ENCODE measurements at regions not wholly inside any gene's neighbourhood (a gene's known extent, or its start where the extent isn't known, plus 50 kb on each side); places are given as distances from the start of the nearest gene placed in this dataset.

DNA sequence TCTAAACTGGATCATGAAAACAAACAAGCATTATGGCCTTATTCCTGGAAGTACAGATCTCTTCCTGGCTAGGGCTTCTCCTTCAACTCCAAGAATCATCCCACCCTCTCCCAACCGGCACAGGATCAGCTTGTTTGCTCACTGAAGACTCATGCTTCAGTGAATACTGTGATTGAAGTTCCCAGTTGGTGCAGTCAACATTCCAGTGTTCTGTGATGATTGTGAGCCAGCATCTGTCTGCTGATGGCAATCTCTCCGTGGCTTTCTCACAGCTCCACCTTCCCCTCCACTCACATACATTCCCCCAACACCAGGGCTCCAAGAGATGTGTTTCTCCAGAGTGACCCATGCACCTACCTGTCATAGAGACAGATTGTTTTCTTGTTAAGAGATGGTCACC lies 421.3 kb upstream of the BTBD3 start:
- TF ChIP-seq, protein P1, sequence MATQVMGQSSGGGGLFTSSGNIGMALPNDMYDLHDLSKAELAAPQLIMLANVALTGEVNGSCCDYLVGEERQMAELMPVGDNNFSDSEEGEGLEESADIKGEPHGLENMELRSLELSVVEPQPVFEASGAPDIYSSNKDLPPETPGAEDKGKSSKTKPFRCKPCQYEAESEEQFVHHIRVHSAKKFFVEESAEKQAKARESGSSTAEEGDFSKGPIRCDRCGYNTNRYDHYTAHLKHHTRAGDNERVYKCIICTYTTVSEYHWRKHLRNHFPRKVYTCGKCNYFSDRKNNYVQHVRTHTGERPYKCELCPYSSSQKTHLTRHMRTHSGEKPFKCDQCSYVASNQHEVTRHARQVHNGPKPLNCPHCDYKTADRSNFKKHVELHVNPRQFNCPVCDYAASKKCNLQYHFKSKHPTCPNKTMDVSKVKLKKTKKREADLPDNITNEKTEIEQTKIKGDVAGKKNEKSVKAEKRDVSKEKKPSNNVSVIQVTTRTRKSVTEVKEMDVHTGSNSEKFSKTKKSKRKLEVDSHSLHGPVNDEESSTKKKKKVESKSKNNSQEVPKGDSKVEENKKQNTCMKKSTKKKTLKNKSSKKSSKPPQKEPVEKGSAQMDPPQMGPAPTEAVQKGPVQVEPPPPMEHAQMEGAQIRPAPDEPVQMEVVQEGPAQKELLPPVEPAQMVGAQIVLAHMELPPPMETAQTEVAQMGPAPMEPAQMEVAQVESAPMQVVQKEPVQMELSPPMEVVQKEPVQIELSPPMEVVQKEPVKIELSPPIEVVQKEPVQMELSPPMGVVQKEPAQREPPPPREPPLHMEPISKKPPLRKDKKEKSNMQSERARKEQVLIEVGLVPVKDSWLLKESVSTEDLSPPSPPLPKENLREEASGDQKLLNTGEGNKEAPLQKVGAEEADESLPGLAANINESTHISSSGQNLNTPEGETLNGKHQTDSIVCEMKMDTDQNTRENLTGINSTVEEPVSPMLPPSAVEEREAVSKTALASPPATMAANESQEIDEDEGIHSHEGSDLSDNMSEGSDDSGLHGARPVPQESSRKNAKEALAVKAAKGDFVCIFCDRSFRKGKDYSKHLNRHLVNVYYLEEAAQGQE (IDR thresholded peaks at IDR 0.05; ENCODE audit: insufficient read depth in 1 of 2, low read depth in 2 of 2, low read length in 2 of 2) = no peak
- TF ChIP-seq FOXP2 (optimal IDR thresholded peaks at IDR 0.05; ENCODE audit: borderline replicate concordance, extremely low read depth, extremely low read length, insufficient read depth) (no peak), POLR2AphosphoS5 (IDR thresholded peaks at IDR 0.05; ENCODE audit: low read depth, low read length) (no peak), SIN3A (IDR thresholded peaks at IDR 0.05; ENCODE audit: borderline replicate concordance, insufficient read depth, low read length) (no peak), TAF1 (IDR thresholded peaks at IDR 0.05; ENCODE audit: borderline replicate concordance, insufficient read depth, low read length) (no peak)

DNA sequence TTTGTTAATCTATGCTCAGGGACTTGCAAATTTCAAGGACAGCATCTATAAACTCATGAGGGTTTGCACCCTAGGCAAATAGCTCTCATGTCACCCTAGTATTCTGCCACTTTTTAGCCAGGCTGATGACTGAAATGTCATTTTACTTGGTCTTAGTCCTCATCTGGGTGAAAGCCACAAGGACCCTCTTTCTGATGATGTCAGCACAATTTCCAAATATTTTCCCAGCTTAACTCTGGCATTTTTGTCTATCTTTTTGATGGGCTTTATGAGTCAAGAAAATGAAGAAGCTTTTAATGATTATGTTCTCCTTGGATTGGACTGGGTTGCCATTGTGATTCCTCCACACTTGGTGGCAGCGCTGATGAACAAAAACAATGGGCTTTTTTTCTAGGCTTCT lies 420.1 kb upstream of the BTBD3 start:
- TF ChIP-seq POLR2AphosphoS5 (IDR thresholded peaks at IDR 0.05; ENCODE audit: low read depth, low read length) (no peak), SIN3A (IDR thresholded peaks at IDR 0.05; ENCODE audit: borderline replicate concordance, insufficient read depth, low read length) (no peak), TAF1 (IDR thresholded peaks at IDR 0.05; ENCODE audit: borderline replicate concordance, insufficient read depth, low read length) (no peak), FOXP2 (optimal IDR thresholded peaks at IDR 0.05; ENCODE audit: borderline replicate concordance, extremely low read depth, extremely low read length, insufficient read depth) (no peak)
- TF ChIP-seq, protein P1 (IDR thresholded peaks at IDR 0.05; ENCODE audit: insufficient read depth in 1 of 2, low read depth in 2 of 2, low read length in 2 of 2) = no peak

DNA sequence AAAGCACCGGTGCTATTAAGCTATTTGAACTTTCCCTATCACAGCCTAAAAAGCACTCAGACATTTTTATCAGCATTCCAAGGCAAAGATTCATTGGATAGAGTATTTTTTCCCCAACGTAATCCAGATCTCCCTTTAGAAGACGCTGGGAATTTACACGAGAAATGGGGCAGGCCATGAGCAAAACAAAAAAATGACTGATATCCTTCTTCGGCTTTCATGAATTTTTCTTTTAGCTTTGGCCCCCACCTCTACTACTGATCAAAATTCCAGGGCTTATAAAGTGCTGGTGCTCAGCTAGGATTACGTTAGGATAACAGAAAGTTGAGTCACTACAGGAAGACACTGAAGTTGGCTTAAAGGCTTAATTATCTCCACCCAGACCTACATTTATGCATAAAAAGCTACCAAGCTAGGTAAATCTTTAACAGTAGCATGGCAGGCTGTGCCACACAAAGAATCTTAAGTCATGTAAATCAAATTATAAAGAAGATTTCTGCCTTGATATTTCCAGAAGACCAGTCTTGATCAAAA lies 418.5 kb upstream of the BTBD3 start:
- TF ChIP-seq FOXP2 (optimal IDR thresholded peaks at IDR 0.05; ENCODE audit: borderline replicate concordance, extremely low read depth, extremely low read length, insufficient read depth) (no peak), TAF1 (IDR thresholded peaks at IDR 0.05; ENCODE audit: borderline replicate concordance, insufficient read depth, low read length) (no peak)

DNA sequence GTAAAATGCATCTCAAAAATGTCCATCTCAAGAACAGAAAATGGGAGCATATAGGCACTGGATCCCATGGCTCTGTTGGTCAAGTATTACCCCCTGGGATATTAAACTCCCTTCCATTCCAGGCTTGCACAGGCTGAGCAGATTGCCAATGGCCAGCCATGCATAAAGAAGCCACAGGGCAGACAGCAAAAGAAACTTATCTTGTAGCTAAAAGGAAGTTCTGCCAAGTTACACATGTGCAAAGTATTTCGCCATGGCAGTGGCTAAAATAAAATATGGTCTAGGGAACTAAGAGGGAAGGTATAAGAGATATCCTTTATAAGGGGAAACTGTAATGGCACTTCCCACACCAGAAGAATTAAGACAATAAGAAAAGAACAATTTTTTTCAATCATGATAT lies 415.6 kb upstream of the BTBD3 start:
- TF ChIP-seq SIN3A (IDR thresholded peaks at IDR 0.05; ENCODE audit: borderline replicate concordance, insufficient read depth, low read length) = no peak
- TF ChIP-seq, protein P1 (IDR thresholded peaks at IDR 0.05; ENCODE audit: insufficient read depth in 1 of 2, low read depth in 2 of 2, low read length in 2 of 2) = no peak
- no peak for TF ChIP-seq TAF1 (IDR thresholded peaks at IDR 0.05; ENCODE audit: borderline replicate concordance, insufficient read depth, low read length)
- TF ChIP-seq POLR2AphosphoS5 (IDR thresholded peaks at IDR 0.05; ENCODE audit: low read depth, low read length) = no peak
- no peak for TF ChIP-seq FOXP2 (optimal IDR thresholded peaks at IDR 0.05; ENCODE audit: borderline replicate concordance, extremely low read depth, extremely low read length, insufficient read depth)

DNA sequence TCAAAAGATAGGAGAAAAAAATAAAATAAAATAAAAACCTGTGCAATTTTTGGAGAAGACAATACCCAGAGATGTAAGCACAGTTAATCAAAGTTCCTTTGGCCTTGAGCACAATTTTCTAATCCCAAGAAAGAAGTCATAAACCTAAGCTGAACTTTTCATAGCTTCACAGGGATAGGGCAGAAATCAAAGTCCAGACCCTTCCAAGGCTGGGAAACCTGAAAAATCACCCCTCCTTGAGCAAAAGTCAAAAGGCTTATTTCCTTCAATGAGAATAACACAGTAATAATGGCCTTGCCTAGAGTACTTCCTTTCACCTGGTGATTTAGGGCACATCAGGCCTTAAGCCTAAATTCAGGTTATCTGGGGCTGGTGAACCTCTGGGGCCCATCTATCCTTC lies 415.0 kb upstream of the BTBD3 start:
- TF ChIP-seq POLR2AphosphoS5 (IDR thresholded peaks at IDR 0.05; ENCODE audit: low read depth, low read length) = no peak
- no peak for TF ChIP-seq FOXP2 (optimal IDR thresholded peaks at IDR 0.05; ENCODE audit: borderline replicate concordance, extremely low read depth, extremely low read length, insufficient read depth)
- TF ChIP-seq TAF1 (IDR thresholded peaks at IDR 0.05; ENCODE audit: borderline replicate concordance, insufficient read depth, low read length) = no peak
- no peak for TF ChIP-seq SIN3A (IDR thresholded peaks at IDR 0.05; ENCODE audit: borderline replicate concordance, insufficient read depth, low read length)
- TF ChIP-seq, protein P1 (IDR thresholded peaks at IDR 0.05; ENCODE audit: insufficient read depth in 1 of 2, low read depth in 2 of 2, low read length in 2 of 2) = no peak
